H9 (cell line): ENCODE measurements at regions not wholly inside any gene's neighbourhood (a gene's known extent, or its start where the extent isn't known, plus 50 kb on each side); places are given as distances from the start of the nearest gene placed in this dataset.

Experiments used
- DNase-seq: peaks from one replicate; pipeline ENCODE4 v3.0.0-alpha.2; 2017
- H2AFZ ChIP-seq: one replicate; pipeline ENCODE4 v1.6.1; 2013; ENCODE audit warnings: mild to moderate bottlenecking, low read length, control low read depth, moderate library complexity
- H2AK5ac ChIP-seq: 2 replicates; pipeline ENCODE4 v1.6.1; 2013; ENCODE audit warnings: low read length, control low read depth, mixed read lengths; ENCODE audit not compliant: insufficient read length
- H2BK120ac ChIP-seq: one replicate; pipeline ENCODE4 v1.6.1; 2013; ENCODE audit warnings: low read depth, mild to moderate bottlenecking, low read length, control low read depth, inconsistent platforms; ENCODE audit not compliant: poor library complexity, severe bottlenecking
- H2BK12ac ChIP-seq: 2 replicates; pipeline ENCODE4 v1.6.1; 2013; ENCODE audit warnings: low read length, control low read depth, mixed read lengths, low read depth; ENCODE audit not compliant: insufficient read length
- H2BK15ac ChIP-seq: 2 replicates; pipeline ENCODE4 v1.6.1; 2013; ENCODE audit warnings: low read depth, low read length, control low read depth
- H2BK20ac ChIP-seq: one replicate; pipeline ENCODE4 v1.6.1; 2013; ENCODE audit warnings: low read depth, mild to moderate bottlenecking, low read length, control low read depth, inconsistent platforms; ENCODE audit not compliant: poor library complexity, severe bottlenecking
- H2BK5ac ChIP-seq: 2 replicates; pipeline ENCODE4 v1.6.1; 2013; ENCODE audit warnings: low read length, control low read depth, mixed read lengths; ENCODE audit not compliant: insufficient read length
- H3K14ac ChIP-seq: 2 replicates; pipeline ENCODE4 v1.6.1; 2013; ENCODE audit warnings: low read length, control low read depth; ENCODE audit not compliant: insufficient read depth
- H3K18ac ChIP-seq: 2 replicates; pipeline ENCODE4 v1.6.1; 2013; ENCODE audit warnings: low read depth, mild to moderate bottlenecking, mixed read lengths, low read length, control low read depth; ENCODE audit not compliant: insufficient read length
- H3K23ac ChIP-seq: 2 replicates; pipeline ENCODE4 v1.6.1; 2013; ENCODE audit warnings: low read length, control low read depth, mixed read lengths, low read depth; ENCODE audit not compliant: insufficient read length
- H3K23me2 ChIP-seq: 2 replicates; pipeline ENCODE4 v1.6.1; 2013; ENCODE audit warnings: low read depth, mild to moderate bottlenecking, mixed read lengths, low read length, control low read depth; ENCODE audit not compliant: insufficient read length, poor library complexity, severe bottlenecking
- H3K27ac ChIP-seq: 2 replicates; pipeline ENCODE4 v1.5.1; 2013; ENCODE audit warnings: low read length, control low read depth, mixed read lengths, low read depth; ENCODE audit not compliant: insufficient read length
- H3K27me3 ChIP-seq: 2 replicates; pipeline ENCODE4 v1.6.1; 2013; ENCODE audit warnings: low read length, control low read depth, inconsistent platforms; ENCODE audit not compliant: insufficient read depth
- H3K4ac ChIP-seq: 2 replicates; pipeline ENCODE4 v1.6.1; 2013; ENCODE audit warnings: low read depth, mild to moderate bottlenecking, control low read depth, inconsistent platforms, low read length, moderate library complexity
- H3K4me1 ChIP-seq: 2 replicates; pipeline ENCODE4 v1.6.1; 2013; ENCODE audit warnings: low read length, control low read depth, inconsistent platforms; ENCODE audit not compliant: insufficient read depth
- H3K4me2 ChIP-seq: 2 replicates; pipeline ENCODE4 v1.6.1; 2013; ENCODE audit warnings: low read length, control low read depth, mixed read lengths; ENCODE audit not compliant: insufficient read length, insufficient read depth
- H3K56ac ChIP-seq: 2 replicates; pipeline ENCODE4 v1.6.1; 2013; ENCODE audit warnings: low read depth, mild to moderate bottlenecking, mixed read lengths, low read length, control low read depth; ENCODE audit not compliant: insufficient read length
- H3K79me1 ChIP-seq: 2 replicates; pipeline ENCODE4 v1.6.1; 2013; ENCODE audit warnings: low read depth, mild to moderate bottlenecking, moderate library complexity, low read length, control low read depth, inconsistent platforms; ENCODE audit not compliant: insufficient read depth, poor library complexity, severe bottlenecking
- H3K79me2 ChIP-seq: 2 replicates; pipeline ENCODE4 v1.6.1; 2013; ENCODE audit warnings: low read length, control low read depth, inconsistent platforms; ENCODE audit not compliant: insufficient read depth
- H3K9ac ChIP-seq: 2 replicates; pipeline ENCODE4 v1.6.1; 2013; ENCODE audit warnings: low read length, control low read depth, mixed read lengths; ENCODE audit not compliant: insufficient read length; ENCODE audit errors: extremely low read depth
- H3K9me3 ChIP-seq: one replicate; pipeline ENCODE4 v1.6.1; 2013; ENCODE audit warnings: low read depth, low read length, inconsistent platforms; ENCODE audit not compliant: control insufficient read depth
- H3T11ph ChIP-seq: one replicate; pipeline ENCODE4 v1.6.1; 2013; ENCODE audit warnings: mild to moderate bottlenecking, low read length, control low read depth, inconsistent platforms
- H4K20me1 ChIP-seq: one replicate; pipeline ENCODE4 v1.6.1; 2013; ENCODE audit not compliant: control insufficient read depth, insufficient read length, insufficient read depth
- H4K5ac ChIP-seq: 2 replicates; pipeline ENCODE4 v1.6.1; 2013; ENCODE audit warnings: low read depth, mild to moderate bottlenecking, mixed read lengths, low read length, control low read depth; ENCODE audit not compliant: insufficient read length
- H4K8ac ChIP-seq: replicated peaks from 2 replicates; pipeline ENCODE4 v1.6.1; 2013; ENCODE audit warnings: low read length, control low read depth, mixed read lengths, low read depth; ENCODE audit not compliant: insufficient read length
- H4K91ac ChIP-seq: 2 replicates; pipeline ENCODE4 v1.6.1; 2013; ENCODE audit warnings: low read depth, mild to moderate bottlenecking, moderate library complexity, mixed read lengths, low read length, control low read depth; ENCODE audit not compliant: insufficient read length
- H3K27ac Mint-ChIP-seq, 3 experiments: 2 replicates in 2 of 3; 3 replicates in 1 of 3; pipeline ENCODE4 v1.8.0; 2020 to 2021; ENCODE audit warnings: mixed read lengths in 3 of 3, mild to moderate bottlenecking in 1 of 3, moderate library complexity in 1 of 3
- H3K27me3 Mint-ChIP-seq: 2 replicates; pipeline ENCODE4 v1.8.0; 2021; ENCODE audit warnings: low read depth, mild to moderate bottlenecking, moderate library complexity, mixed read lengths
- H3K36me3 Mint-ChIP-seq, 3 experiments: 2 replicates in 2 of 3; 3 replicates in 1 of 3; pipeline ENCODE4 v1.8.0; 2020 to 2021; ENCODE audit warnings: low read depth in 3 of 3, mixed read lengths in 3 of 3; ENCODE audit not compliant: insufficient read depth in 1 of 3
- H3K4me1 Mint-ChIP-seq, 2 experiments: 2 replicates each; pipeline ENCODE4 v1.8.0; 2020; ENCODE audit warnings: mixed read lengths in 2 of 2
- H3K4me3 Mint-ChIP-seq, 2 experiments: 2 replicates in 1 of 2; 3 replicates in 1 of 2; pipeline ENCODE4 v1.8.0; 2020 to 2021; ENCODE audit warnings: mild to moderate bottlenecking in 2 of 2, mixed read lengths in 2 of 2, moderate library complexity in 1 of 2
- H3K9me3 Mint-ChIP-seq, 2 experiments: 2 replicates in 1 of 2; 3 replicates in 1 of 2; pipeline ENCODE4 v1.8.0; 2020; ENCODE audit warnings: mild to moderate bottlenecking in 2 of 2, mixed read lengths in 2 of 2, moderate library complexity in 1 of 2
- WGBS: extraction: QIAGEN DNeasy Blood & Tissue Kit; methylation state at CpG from one replicate; pipeline ENCODE4 v1.1.7; 2013; ENCODE audit warnings: missing lambda C conversion rate, low lambda C conversion rate, mixed read lengths; ENCODE audit not compliant: insufficient read length; ENCODE audit errors: extremely low coverage; 5-methylcytosine and 5-hydroxymethylcytosine counted together
- TF ChIP-seq, protein P1 (sequence below): fragments of 200-600 bp; sonication (generic); conservative IDR thresholded peaks from 3 replicates; pipeline ENCODE4 v1.8.0; 2021; ENCODE audit warnings: antibody characterized with exemption, mild to moderate bottlenecking

DNA sequence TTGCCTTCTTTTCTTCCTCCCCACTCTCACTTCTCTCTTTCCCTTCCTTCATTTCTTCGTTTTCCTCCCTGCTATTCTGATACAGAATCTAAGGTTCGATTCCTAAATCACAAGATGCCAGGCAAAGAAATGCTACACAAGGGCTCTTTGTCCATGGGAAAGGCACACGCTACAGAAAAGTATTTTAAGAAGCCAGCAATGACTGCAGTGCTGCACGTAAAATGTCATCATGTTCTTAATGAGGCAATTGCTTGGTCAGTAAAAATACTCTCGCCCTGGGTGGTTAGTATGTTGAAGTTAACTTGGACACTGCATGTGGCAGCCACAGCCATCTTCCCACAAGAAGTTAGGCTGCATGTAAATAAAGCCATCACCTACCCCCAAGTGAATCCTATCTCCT, 178.4 kb downstream of the DHX15 start:
- Histone ChIP-seq H3K23ac (no peak overlapping the region), H4K20me1 (no peaks in the 10 kb centered on the region), H2BK15ac (no peak overlapping the region), H3K4me2 (no peak overlapping the region), H3K9ac (no peak overlapping the region), H3K56ac (no peak overlapping the region), H4K5ac (no peak overlapping the region), H2AK5ac (no peak overlapping the region), H3K79me1 (no peaks in the 10 kb centered on the region), H4K8ac (no peak overlapping the region), H3K79me2 (no peaks in the 10 kb centered on the region), H2BK5ac (no peak overlapping the region), H3K9me3 (no peaks in the 10 kb centered on the region), H3K27me3 (no peaks in the 10 kb centered on the region), H2AFZ (no peak overlapping the region), H4K91ac (no peak overlapping the region), H2BK20ac (no peak overlapping the region), H2BK12ac (no peak overlapping the region), H3K4ac (no peak overlapping the region), H3K27ac (no peak overlapping the region), H2BK120ac (no peak overlapping the region), H3K14ac (no peak overlapping the region), H3K18ac (no peak overlapping the region), H3K23me2 (no peaks in the 10 kb centered on the region), H3T11ph (no peak overlapping the region), H3K4me1 (no peaks in the 10 kb centered on the region)
- no peaks in the 10 kb centered on the region for H3K4me1 Mint-ChIP-seq
- TF ChIP-seq, protein P1, sequence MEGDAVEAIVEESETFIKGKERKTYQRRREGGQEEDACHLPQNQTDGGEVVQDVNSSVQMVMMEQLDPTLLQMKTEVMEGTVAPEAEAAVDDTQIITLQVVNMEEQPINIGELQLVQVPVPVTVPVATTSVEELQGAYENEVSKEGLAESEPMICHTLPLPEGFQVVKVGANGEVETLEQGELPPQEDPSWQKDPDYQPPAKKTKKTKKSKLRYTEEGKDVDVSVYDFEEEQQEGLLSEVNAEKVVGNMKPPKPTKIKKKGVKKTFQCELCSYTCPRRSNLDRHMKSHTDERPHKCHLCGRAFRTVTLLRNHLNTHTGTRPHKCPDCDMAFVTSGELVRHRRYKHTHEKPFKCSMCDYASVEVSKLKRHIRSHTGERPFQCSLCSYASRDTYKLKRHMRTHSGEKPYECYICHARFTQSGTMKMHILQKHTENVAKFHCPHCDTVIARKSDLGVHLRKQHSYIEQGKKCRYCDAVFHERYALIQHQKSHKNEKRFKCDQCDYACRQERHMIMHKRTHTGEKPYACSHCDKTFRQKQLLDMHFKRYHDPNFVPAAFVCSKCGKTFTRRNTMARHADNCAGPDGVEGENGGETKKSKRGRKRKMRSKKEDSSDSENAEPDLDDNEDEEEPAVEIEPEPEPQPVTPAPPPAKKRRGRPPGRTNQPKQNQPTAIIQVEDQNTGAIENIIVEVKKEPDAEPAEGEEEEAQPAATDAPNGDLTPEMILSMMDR: no peak
- H3K4me3 Mint-ChIP-seq: no peak overlapping the region
- no peak overlapping the region; a peak in 1 of 7 replicates for H3K27ac Mint-ChIP-seq
- H3K9me3 Mint-ChIP-seq: peaks cover 0 to 3% of the 10 kb centered on the region in 2 experiments; a peak in 3 of 5 replicates
- no peaks in the 10 kb centered on the region for H3K36me3 Mint-ChIP-seq
- WGBS: no CpG with 5 or more reads among the region's 5 CpGs
- no peak for DNase-seq
- peaks cover 22% of the 10 kb centered on the region for H3K27me3 Mint-ChIP-seq
